ENCODE measurements at regions not wholly inside any gene's neighbourhood (a gene's known extent, or its start where the extent isn't known, plus 50 kb on each side); places are given as distances from the start of the nearest gene placed in this dataset.

DNA sequence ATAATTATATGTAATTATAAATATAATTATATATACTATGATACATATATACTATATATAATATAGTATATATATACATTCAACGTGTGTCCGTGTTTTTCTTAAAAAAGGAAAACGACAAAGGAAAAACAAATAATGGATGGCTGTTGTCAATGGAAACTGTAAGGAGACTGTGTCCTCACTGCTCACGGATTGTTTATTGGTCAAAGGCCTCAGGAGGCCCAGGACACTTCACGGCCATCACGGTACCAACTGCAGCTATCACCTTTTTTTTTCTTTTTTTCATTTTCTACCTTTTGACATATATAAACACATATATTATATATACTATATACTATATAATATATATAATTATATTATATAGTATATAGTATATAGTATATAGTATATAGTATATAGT lies 113.4 kb downstream of the SPTSSA start:
- DNase-seq, result peak; percentile 56

DNA sequence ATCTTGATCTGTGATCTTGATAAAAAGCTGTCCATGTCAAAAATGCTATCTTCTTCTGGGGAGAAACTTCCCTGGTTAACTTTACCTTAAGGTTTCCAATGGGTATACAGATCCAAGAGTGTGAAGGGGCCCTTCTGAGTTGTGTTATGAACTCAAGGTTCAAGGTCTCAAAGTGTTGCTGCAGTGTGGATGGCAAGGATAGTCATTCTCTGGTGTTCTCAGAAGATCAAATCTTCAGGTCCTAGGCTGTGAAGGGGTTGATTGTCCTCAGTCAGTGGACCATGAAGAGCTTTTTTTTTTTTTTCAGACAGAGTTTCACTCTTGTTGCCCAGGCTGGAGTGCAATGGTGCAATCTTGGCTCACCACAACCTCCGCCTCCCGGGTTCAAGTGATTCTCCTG lies 114.4 kb downstream of the SPTSSA start:
- DNase-seq, result peak; percentile 21

DNA sequence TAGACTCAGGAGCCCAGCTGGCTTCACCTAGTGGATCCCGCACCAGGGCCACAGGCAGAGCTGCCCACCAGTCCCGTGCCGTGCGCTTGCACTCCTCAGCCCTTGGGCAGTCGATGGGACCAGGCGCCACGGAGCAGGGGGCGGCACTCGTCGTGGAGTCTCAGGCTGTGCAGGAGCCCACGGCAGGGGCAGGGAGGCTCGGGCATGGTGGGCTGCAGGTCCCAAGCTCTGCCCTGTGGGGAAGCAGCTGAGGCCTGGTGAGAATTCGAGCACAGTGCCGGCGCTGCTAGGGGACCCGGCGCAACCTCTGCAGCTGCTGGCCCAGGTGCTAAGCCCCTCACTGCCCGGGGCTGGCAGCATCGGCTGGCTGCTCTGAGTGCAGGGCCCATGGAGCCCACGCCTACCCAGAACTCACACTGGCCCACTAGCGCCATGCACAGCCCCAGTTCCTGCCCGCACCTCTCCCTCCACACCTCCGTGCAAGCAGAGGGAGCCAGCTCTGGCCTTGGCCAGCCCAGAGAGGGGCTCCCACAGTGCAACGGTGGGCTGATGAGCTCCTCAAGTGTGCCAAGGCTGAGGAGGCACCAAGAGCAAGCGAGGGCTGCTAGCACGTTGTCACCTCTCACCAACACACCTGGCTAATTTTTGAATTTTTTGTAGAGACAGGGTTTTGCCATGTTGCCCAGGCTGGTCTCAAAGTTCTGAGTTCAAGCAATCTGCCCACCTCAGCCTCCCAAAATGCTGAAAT lies 116.1 kb downstream of the SPTSSA start:
- DNase-seq, result no peak

DNA sequence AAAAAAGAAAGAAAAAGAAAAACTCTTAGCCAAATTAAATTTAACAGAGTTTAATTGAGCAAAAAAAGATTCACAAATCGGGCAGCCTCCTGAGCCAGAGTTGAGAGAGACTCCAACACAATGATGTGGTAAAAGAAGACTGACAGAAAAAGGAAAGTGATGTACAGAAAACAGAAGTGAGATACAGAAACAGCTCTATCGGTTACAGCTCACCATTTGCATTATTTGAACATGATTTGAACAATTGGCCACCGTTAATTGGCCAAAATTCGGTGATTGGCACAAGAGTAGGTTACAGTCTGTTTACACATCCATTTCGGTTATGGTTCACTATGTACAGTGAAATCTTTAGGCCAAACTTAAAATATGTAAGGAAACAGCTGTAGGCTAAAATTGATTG lies 117.7 kb downstream of the SPTSSA start:
- DNase-seq, result no peak

DNA sequence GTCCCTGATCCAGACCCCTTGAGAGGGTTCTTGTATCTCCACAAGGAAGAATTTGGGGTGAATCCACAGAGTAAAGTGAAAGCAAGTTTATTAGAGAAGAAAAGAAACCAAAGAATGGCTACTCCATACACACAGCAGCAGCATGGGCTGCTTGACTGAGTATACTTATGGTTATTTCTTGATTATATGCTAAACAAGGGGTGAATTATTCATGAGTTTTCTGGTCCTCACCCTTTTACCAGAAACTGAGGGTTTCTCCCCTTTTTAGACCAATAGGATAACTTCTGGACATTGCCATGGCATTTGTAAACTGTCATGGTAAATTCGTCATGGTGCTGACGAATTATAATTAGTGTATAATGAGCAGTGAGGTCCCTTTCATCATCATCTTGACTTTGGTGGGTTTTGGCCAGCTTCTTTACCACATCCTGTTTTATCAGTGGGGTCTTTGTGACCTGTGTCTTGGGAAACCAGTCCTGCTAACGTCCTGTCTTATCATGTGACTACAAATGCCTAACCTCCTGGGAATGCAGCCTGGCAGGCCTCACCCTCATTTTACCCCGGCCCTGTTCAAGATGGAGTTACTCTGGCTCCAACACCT lies 121.9 kb downstream of the SPTSSA start:
- no peak for DNase-seq

DNA sequence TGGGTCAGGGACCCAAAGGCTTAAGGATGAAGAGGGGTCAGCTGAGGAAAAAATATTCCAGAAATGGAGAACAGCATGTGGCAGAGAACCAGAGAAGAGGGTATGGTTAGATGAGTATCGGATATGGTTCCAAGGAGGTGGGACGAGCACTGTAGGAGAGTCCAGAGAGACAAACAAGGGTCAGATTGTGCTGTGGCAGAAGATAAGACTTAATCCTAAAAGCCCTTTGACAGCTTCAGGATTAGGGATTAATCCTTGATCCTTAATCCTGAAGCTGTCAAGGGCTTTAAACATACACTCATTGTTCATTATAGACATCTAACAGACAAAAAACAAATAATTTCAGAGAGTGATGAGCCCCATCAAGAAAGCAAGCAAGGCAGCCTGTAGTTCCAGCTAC lies 124.0 kb downstream of the SPTSSA start:
- DNase-seq, result no peak

DNA sequence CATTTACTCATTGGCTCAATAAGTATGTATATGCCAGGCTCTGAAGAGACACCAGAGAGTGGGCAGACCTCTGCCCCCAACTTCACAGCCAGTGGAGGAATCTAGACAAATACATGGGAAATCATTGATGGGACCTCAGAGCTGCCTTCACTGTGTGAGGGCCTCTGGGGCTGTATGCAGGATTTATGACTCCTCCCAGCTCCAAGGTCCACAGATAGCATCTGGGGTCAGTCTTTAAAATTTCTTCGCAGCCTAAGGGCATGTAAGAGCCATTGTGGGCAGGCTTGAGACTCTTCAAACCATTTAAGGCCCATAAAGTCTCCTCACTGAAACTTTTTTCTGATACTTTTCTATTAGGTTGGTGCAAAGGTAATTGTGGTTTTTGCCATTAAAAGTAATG lies 125.5 kb downstream of the SPTSSA start:
- DNase-seq, result no peak

DNA sequence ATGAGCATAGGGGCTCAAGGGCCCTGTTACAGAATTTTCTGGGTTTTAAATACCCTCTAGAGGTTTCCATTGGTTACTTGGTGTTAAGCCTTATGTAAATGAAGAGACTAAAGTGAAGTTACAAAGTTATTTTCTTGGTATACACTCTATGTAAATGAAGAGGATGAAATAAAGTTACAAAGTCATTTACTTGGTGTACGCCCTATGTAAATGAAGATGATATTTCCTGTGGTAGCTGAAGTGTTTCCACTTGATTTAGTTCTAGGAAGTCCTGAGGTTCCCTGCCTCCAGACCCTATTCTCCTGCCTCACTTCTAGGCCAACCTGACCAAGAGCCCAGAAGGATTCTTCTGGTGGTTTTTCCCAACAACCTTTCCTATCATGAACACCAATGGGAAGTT lies 126.1 kb downstream of the SPTSSA start:
- DNase-seq, result no peak

DNA sequence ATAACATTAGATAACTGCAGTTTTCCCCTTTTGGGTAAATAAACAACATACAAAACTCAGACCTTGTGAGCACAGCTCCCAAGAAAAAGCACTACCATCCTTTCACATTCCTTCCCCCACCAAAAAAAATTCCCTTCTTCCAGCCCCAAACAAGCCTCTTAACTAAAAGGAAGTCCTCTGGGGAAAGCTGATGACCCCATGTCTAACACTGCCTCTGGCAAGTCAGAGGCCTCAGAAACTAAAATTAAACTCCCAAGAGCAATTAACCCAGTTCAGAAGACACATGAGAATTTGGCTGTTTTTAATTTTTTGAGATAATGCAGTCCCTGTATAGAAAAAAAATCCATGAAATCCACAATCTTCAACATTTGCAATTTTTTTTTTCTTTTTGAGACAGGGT lies 127.7 kb downstream of the SPTSSA start:
- DNase-seq, result no peak

DNA sequence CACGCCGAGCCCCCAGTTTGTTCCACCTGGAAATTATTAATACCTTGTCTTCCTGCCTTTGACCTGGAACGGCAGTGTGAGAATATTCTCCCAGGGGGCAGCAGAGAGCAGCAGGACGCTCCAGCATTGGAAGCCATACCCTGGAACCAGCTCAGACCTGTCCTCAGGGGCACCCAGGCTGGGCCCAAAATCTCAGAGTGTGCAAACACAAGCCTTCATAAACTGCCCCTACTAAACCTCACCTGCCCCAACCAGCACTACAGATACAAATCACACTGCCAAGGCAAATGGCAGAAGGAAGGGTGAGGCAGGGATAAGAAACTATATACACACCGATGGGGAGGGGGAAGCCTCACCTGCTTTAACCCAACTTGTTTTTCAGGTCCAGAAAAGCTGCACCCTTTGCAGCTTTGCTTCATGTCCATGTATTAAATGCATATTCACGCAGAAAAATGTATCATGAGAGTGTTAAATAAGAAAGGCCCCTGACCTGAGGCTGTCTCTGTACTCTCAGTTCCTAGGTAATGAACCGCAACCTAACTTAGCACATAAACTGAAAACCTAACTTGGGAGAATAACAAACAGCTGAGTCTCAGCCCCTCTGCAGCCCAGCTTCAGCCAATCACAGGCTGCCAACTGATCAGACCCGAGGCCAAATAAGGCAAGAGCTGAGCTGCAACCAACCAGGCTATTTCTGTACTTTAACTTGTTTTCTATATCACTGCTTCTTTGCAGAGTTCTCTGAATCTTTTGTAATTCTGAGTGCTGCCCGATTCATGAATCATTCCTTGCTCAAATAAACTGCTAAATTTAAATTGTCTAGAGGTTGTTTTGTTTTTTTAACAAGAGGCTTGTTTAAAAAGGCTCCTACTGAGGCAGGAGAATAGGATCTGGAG lies 130.1 kb downstream of the SPTSSA start:
- DNase-seq, result peak; percentile 82

DNA sequence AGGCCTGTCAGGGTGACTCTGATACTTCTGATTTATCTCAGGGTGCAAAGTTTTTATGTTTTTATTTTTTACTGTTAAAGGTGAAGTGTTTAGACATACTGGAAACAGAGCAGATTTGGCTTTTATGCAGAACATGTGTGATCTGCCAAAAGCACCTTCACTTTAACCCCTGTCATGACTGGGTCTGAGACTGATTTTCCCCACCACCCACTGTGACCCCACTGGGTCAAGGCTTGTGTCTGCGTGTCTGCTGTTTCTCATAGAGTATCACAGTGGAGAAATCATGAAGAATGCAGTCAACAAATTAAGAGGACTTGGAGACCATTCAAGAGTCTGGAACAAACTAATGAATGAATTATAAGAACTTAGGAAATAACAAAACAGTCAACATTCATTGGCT lies 131.2 kb downstream of the SPTSSA start:
- DNase-seq, result no peak

DNA sequence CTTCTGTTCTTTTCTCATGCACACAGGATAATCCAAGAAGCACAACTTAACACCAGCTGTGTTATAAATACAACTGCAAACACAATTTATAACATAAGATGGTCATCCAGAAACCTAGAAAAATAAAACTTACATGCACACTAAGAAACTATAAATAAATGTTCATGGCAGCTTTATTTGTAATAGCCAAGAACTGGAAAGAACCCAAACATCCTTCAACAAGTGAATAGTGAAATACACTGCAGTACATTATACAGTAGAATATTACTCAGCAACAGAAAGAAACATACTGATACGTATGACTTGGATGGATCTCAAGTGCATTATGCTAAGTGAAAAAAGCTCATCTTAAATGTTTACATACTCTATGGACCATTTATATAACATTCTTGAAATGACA lies 132.7 kb downstream of the SPTSSA start:
- DNase-seq, result no peak

DNA sequence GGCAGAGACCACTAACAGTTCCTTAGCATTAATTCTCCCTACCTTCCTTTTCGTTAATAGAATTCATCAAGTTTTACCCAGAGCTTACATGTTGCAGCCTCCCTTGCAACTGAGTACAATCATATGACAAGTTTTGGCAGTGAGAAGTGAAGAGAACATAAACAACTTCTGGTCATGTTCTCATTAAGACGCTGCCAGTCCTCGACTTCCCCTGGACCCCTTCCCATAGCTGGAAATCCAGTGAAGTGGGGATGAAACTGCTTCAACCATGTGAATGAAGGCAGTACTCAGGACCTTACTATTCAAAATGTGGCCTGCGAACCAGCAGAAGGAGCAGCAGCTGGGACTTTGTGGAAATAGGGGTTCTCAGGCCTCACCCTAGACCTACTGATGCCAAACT lies 133.9 kb downstream of the SPTSSA start:
- DNase-seq, result no peak

DNA sequence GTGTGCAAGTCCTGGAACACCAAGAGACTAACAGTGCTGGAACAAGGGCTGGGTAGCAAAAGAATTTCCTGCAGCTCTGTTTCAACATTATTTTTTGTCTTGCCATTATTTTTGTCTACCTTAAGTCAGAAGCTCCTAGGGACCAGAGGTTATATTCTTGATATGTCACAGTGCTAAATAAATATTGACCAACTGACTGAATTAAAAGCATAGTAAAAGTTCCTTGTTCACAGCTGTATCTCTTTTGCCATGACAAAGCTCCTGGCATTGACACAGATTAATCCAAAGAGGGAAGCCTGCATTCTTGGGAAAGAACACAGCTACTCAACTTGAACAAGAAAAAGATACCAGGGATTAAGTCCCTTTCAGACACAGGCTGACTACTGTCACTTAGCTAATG lies 136.5 kb downstream of the SPTSSA start:
- DNase-seq, result no peak

DNA sequence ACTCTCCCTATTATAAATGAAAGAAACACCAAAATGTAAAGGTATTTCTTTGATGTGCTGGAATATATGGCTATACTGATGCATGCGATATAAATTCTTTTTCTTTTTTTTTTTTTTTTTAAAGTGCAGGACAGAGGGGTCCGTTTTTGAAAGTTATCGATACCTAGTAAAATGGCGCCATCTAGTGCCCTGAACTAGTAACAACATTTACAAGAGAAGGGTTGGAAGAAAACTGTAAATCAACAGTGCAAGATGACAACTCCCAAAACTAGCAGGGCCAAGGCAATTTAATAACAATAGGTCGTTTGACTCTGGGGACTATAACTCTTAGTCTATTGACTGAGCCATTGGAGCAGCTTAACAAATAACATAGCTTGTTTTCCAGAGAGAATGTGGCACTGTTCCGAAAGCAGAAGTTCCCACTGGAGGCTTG lies 137.7 kb downstream of the SPTSSA start:
- DNase-seq, result peak; percentile 66

DNA sequence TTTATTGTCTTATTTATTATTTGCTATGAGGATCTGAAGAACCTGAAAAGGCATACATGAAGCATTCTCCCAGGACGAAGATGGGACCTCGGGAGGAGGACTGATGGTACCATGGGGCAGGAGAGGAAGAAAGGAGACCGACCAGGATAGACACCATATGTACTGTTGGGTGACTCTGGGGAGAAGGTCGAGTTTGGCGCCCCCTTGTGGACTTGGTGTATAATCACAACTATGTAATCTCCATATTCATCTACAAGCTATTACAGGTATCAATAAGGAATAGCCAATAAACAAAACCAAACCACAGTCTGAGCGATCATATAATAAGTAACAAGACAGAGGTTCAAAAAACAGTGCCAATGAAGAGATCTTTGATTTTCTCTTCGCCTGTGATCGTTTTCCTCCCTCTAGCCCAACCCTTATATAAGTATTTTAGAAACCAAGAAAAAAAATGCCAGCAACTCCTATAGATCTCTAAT lies 139.1 kb downstream of the SPTSSA start:
- peak; percentile 74 for DNase-seq

DNA sequence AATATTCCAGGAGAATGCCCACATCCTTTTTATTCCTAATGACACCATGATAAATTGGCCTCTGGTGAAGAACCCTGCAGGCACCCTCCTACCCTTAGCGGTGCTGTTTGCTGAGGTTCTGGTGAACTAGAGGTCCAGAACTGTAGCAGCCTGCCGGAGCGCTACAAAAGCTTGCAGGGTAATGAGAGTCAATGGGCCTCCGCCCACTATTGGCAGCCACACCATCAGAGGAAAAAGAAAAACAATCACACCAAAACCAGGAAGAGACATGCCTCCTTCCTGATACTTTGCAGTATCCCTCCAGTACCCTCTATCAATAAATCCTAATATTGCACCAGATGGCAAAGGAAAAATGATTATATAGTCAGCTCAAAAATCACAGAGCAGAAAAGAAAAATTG lies 142.9 kb downstream of the SPTSSA start:
- DNase-seq, result no peak

DNA sequence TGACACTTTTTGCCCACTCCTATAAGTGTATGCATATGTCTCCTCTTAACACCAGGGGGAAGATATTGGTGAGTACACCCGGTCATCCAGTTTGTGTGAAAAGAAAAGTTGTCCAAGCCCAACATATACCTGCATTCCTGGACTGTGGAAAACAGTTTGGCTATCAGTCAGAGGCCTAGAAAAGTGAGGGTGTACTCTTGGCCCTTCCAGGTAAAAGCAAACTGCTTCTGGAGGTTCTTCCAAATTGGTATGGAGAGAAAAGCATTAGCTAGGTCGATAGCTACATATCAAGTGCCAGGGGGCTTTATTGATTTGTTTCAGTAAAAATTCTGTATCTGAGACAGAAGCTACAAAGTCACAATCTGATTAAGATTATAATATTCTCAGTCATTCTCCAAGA lies 144.0 kb downstream of the SPTSSA start:
- no peak for DNase-seq

DNA sequence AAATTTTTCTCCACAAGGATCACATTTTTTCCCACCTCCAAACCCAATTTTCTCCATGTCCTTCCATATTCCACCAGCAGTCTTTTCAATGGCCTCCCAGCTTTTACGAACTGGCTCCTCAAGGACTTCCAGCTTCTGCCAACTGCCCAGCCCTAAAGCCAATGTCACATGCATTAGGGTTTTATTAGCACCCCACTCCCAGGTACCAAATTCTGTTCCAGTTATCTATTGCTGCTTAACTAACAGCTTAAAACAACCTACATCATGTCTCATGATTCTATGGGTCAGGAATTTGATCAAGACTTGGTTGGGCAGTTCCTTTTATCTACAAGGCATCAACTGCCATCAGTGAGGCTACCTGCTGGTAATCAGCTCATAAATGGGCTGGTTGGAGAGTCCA lies 151.3 kb downstream of the SPTSSA start:
- no peak for DNase-seq

DNA sequence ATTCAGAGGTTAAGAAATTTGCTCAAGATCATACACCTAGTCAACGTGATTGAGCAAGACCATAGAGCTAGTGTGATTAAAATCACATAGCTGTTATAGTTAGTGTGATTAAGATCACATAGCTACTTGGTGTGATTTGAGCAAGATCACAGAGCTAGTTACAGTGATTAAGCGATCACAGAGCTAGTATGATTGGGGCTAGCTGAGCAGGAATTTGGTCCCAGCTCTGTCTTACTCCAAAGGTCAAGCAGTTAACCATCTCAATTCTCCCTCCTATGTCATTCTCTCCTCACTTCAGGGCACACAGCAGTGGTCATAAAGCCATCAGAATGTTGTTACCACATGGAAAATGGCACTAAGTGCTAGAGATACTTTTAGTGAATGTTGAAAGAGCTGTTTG lies 158.2 kb downstream of the SPTSSA start:
- DNase-seq, result no peak

DNA sequence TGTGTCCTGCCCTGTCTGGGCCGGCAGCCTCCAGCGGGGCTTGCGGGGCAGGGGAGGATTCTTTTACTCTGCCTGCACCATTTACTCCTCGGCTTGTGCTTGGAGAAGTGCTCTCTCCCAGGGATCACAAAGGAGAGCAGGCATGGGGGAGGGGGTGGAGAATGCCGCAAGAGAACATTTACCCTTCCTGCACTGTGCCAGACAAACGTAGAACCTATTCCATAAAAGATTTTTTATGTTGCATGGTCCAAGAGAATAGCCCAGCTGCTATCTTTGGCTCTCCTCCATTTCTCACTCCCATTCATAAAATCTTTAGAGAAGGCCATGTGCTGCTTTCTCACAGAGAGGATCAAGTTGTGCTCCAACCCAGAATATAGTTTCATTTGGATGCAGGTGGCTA lies 159.4 kb downstream of the SPTSSA start:
- DNase-seq, result peak; percentile 58

DNA sequence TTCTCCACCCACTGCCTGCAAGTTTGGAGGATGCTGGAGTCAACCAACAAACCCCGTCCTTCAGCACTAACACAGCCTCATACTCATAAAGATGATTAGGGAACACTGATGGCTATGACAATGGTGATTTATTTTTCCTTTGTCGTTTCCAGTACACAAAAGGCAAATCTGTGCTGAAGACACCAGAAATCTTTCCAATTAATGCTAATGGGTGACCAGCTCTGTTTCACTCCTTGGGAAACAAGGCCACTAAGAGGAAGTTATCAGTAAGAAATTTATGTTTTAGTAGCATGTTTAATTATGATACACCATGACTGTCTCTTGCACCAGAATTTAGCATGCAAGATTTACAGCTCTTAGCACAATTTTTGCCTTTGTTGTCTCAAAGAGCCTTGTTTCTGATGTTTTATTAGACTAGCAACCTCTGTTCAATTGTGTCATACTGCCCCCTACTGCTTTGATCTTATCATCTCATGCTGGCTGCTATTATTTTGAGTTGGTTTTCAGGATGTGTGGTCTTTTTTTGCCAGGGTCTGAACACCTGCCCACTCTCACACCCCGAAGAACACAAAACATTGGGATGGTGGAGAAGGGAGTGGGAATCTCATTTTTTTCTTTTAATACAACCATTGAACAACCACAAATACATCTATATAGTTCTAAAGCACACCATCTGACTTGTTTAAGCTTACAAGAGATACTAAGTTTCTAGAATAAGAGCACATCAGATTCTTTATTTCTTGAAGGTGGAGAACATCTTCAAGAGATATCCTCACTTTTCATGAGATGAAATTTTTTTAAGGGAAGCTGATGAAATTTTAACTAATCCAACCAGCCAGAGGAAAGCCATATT lies 160.9 kb downstream of the SPTSSA start:
- peak; percentile 64 for DNase-seq

DNA sequence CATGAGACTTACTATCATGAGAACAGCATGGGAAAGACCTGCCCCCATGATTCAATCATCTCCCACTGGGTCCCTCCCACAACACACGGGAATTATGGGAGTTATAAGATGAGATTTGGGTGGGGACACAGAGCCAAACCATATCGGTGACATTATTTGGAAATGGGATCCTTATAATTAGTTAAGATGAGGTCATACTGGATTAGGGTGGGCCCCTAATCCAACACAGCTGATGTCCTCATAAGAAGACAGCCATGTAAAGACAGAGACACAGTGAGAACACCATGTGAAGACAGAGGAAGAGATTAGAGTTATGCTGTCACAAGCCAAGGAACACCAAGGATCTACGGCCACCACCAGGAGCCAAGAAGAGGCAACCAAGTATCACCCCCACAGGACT lies 161.7 kb downstream of the SPTSSA start:
- no peak for DNase-seq
